A549 (cell line): ENCODE measurements at regions not wholly inside any gene's neighbourhood (a gene's known extent, or its start where the extent isn't known, plus 50 kb on each side); places are given as distances from the start of the nearest gene placed in this dataset.

Experiments used
- ATAC-seq, 2 experiments: fragments of 200-7000 bp in 1 of 2; fragments of >200 bp in 1 of 2; cut with Nextera tagmentation in 1 of 2; cut with Tn5 transposase in 1 of 2; 3 replicates each; pipeline versions ENCODE4 v1.8.0 to v1.9.1; 2018 to 2020; ENCODE audit warnings: mild to moderate bottlenecking in 1 of 2, moderate library complexity in 1 of 2
- CTCF ChIA-PET: fragments of 300-600 bp; sonication (Branson Sonifier 250); formaldehyde crosslinking; extraction: SDS; loops from one replicate; lab custom pipeline; 2021; ENCODE audit warnings: antibody characterized with exemption, inconsistent platforms; lab: Yijun Ruan, JAX
- POLR2A ChIA-PET: fragments of 350-600 bp; formaldehyde crosslinking; extraction: SDS; loops from one replicate; lab custom pipeline; 2021; ENCODE audit warnings: antibody characterized with exemption, inconsistent platforms; lab: Yijun Ruan, JAX
- DNase-seq, 2 experiments: peaks; one replicate each; pipeline versions ENCODE4 v3.0.0 to v3.0.0-alpha.2; 2011 to 2016; ENCODE audit warnings: low read depth in 1 of 2, low spot score in 1 of 2
- FAIRE-seq: peaks from 2 replicates; lab custom pipeline; 2011; peaks lifted over from hg19 to GRCh38; lab: Jason Lieb, UNC
- H3K27ac ChIP-seq, 2 experiments: fragments of >200 bp; sonication (Bioruptor Twin); formaldehyde crosslinking; 3 replicates each; pipeline ENCODE4 v1.5.1; 2016 to 2017
- H3K4me1 ChIP-seq: fragments of >200 bp; sonication (Bioruptor Twin); formaldehyde crosslinking; 3 replicates; pipeline ENCODE4 v1.6.1; 2016
- H3K4me2 ChIP-seq: fragments of >200 bp; sonication (Bioruptor Twin); formaldehyde crosslinking; 3 replicates; pipeline ENCODE4 v1.6.1; 2016
- H3K4me3 ChIP-seq: fragments of >200 bp; sonication (Bioruptor Twin); formaldehyde crosslinking; 3 replicates; pipeline ENCODE4 v1.5.1; 2016
- H3K9me3 ChIP-seq: fragments of >200 bp; sonication (Bioruptor Twin); formaldehyde crosslinking; 3 replicates; pipeline ENCODE4 v1.6.1; 2016
- BHLHE40 ChIP-seq: IDR thresholded peaks from 2 replicates; pipeline ENCODE4 v1.6.1; 2012; ENCODE audit warnings: low read depth, low read length, inconsistent platforms
- FOXS1 ChIP-seq: fragments of 250-450 bp; sonication (Bioruptor Pico); IDR thresholded peaks from 2 replicates; pipeline ENCODE4 v1.5.0; 2020; ENCODE audit warnings: mild to moderate bottlenecking, moderate library complexity
- HMGXB4 ChIP-seq: fragments of 250-450 bp; sonication (Bioruptor Pico); IDR thresholded peaks from 2 replicates; pipeline ENCODE4 v1.5.0; 2021; ENCODE audit warnings: mild to moderate bottlenecking, moderate library complexity, borderline replicate concordance
- KDM1A ChIP-seq: fragments of 200-600 bp; sonication (generic); IDR thresholded peaks from 2 replicates; pipeline ENCODE4 v1.6.1; 2016; ENCODE audit warnings: low read depth, mild to moderate bottlenecking
- KDM5A ChIP-seq: fragments of 200-600 bp; sonication (generic); IDR thresholded peaks from 2 replicates; pipeline ENCODE4 v1.6.1; 2016; ENCODE audit warnings: antibody characterized with exemption, mild to moderate bottlenecking
- MAZ ChIP-seq: fragments of 150-350 bp; IDR thresholded peaks from 2 replicates; pipeline ENCODE4 v1.6.1; 2014; ENCODE audit warnings: antibody characterized with exemption, low read depth, low read length, borderline replicate concordance
- NPAS2 ChIP-seq: fragments of 250-450 bp; sonication (Bioruptor Pico); IDR thresholded peaks from 2 replicates; pipeline ENCODE4 v1.8.0; 2022; ENCODE audit warnings: mild to moderate bottlenecking, moderate library complexity, borderline replicate concordance
- NR3C1 ChIP-seq: fragments of >200 bp; sonication (Bioruptor Twin); formaldehyde crosslinking; IDR thresholded peaks from 3 replicates; pipeline ENCODE4 v1.6.1; 2017
- RARB ChIP-seq: fragments of 250-450 bp; sonication (Bioruptor Pico); IDR thresholded peaks from 2 replicates; pipeline ENCODE4 v1.8.0; 2021; ENCODE audit warnings: mild to moderate bottlenecking, moderate library complexity
- ZC3H11A ChIP-seq: fragments of 450-650 bp; IDR thresholded peaks from 2 replicates; pipeline ENCODE4 v1.6.1; 2014; ENCODE audit warnings: antibody characterized with exemption, mild to moderate bottlenecking
- ZSCAN20 ChIP-seq: fragments of 250-450 bp; sonication (Bioruptor Pico); IDR thresholded peaks from 2 replicates; pipeline ENCODE4 v1.8.0; 2022; ENCODE audit warnings: mild to moderate bottlenecking, moderate library complexity
- WGBS: methylation state at CpG from one replicate; pipeline ENCODE4 v1.1.6; 2017; ENCODE audit errors: missing lambda C conversion rate; 5-methylcytosine and 5-hydroxymethylcytosine counted together
- TF ChIP-seq, protein P1 (sequence below): fragments of >200 bp; sonication (Bioruptor Twin); formaldehyde crosslinking; IDR thresholded peaks from 2 replicates; pipeline ENCODE4 v1.6.1; 2016
- TF ChIP-seq, protein P2 (sequence below): fragments of 150-350 bp; IDR thresholded peaks from 2 replicates; pipeline ENCODE4 v1.6.1; 2014; ENCODE audit warnings: low read depth, mild to moderate bottlenecking, low read length

- no peak for FAIRE-seq
- H3K4me3 ChIP-seq = no peak overlapping the region
- no peak for DNase-seq
- ATAC-seq = no peak
- H3K9me3 ChIP-seq = no peaks in the 10 kb centered on the region
- CTCF ChIA-PET = no interaction called here
- no peaks in the 10 kb centered on the region for H3K4me1 ChIP-seq
- POLR2A ChIA-PET = no interaction called here
- no peak for TF ChIP-seq NPAS2 (CRISPR knock-in tag)
- TF ChIP-seq KDM5A = no peak
- TF ChIP-seq ZSCAN20 (CRISPR knock-in tag) = no peak
- TF ChIP-seq KDM1A = no peak
- no peak for TF ChIP-seq RARB (CRISPR knock-in tag)
- TF ChIP-seq, all 56 proteins: peak for 0
- no peak overlapping the region for H3K4me2 ChIP-seq
- no peak overlapping the region for H3K27ac ChIP-seq
- 35% methylated on average over 1 of the region's 1 CpG for WGBS
Observed at GRCh38 chr1:103353391-103353790, 172.1 kb upstream of the RNPC3 start.

DNA sequence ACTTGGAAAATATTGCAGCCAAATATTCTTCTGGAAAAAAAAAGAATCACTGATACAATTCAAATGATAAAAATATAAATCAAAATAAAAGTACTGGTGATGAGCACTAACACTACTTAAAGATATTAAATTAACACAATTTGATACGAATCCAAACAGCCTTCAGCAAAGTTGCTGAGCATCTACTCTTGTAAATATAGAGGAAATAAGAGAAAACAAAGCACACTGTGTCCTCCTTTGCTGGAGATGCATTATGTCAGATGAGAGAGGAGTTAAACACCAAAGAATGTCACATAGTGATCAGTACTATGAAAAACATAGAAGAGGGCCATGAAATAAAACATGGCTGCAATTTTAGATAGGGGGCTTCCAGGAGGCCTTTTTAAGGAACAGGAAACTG lies 177.4 kb upstream of the RNPC3 start:
- POLR2A ChIA-PET = no interaction called here
- Histone ChIP-seq H3K4me2 (no peak overlapping the region), H3K27ac (no peak overlapping the region), H3K9me3 (no peaks in the 10 kb centered on the region), H3K4me1 (no peaks in the 10 kb centered on the region), H3K4me3 (no peak overlapping the region)
- CTCF ChIA-PET = no interaction called here
- WGBS = 7% methylated on average over 1 of the region's 1 CpG
- FAIRE-seq (no peak), DNase-seq (no peak), ATAC-seq (no peak)
- TF ChIP-seq FOXS1 (no peak), HMGXB4 (CRISPR knock-in tag) (no peak), BHLHE40 (no peak)

- H3K4me3 ChIP-seq = no peak overlapping the region
- ATAC-seq = no peak
- no peak overlapping the region for H3K27ac ChIP-seq
- no peak for FAIRE-seq
- no peaks in the 10 kb centered on the region for H3K9me3 ChIP-seq
- H3K4me2 ChIP-seq = no peak overlapping the region
- POLR2A ChIA-PET = no interaction called here
- TF ChIP-seq MAZ (no peak), ZC3H11A (no peak), HMGXB4 (CRISPR knock-in tag) (no peak), NR3C1 (no peak)
- TF ChIP-seq, protein P1, sequence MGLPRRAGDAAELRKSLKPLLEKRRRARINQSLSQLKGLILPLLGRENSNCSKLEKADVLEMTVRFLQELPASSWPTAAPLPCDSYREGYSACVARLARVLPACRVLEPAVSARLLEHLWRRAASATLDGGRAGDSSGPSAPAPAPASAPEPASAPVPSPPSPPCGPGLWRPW = no peak
- DNase-seq = no peak
- CTCF ChIA-PET = no interaction called here
- H3K4me1 ChIP-seq = no peaks in the 10 kb centered on the region
- 52% methylated on average over 3 of the region's 3 CpGs for WGBS
Observed at GRCh38 chr1:103344930-103345329, 180.6 kb upstream of the RNPC3 start.

- no peak overlapping the region for H3K27ac ChIP-seq
- H3K4me3 ChIP-seq = no peak overlapping the region
- 73% methylated on average over 2 of the region's 2 CpGs for WGBS
- ATAC-seq = no peak
- FAIRE-seq = no peak
- TF ChIP-seq, protein P2, sequence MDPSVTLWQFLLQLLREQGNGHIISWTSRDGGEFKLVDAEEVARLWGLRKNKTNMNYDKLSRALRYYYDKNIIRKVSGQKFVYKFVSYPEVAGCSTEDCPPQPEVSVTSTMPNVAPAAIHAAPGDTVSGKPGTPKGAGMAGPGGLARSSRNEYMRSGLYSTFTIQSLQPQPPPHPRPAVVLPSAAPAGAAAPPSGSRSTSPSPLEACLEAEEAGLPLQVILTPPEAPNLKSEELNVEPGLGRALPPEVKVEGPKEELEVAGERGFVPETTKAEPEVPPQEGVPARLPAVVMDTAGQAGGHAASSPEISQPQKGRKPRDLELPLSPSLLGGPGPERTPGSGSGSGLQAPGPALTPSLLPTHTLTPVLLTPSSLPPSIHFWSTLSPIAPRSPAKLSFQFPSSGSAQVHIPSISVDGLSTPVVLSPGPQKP = no peak
- TF ChIP-seq MAZ = no peak
- no peak for TF ChIP-seq BHLHE40
- TF ChIP-seq NPAS2 (CRISPR knock-in tag) = no peak
- ChIA-PET POLR2A (no interaction called here), CTCF (interaction anchor here (0.9 kb wide), 1 partner anchor 1773 kb away, joined by 3 read pairs; no protein-coding TSS in a partner anchor)
- H3K4me2 ChIP-seq = no peak overlapping the region
- no peak for DNase-seq
- H3K4me1 ChIP-seq = no peaks in the 10 kb centered on the region
- no peaks in the 10 kb centered on the region for H3K9me3 ChIP-seq
Observed at GRCh38 chr1:103341377-103341880, 184.1 kb upstream of the RNPC3 start.
